Fibroblast of pulmonary artery (primary cell): ENCODE measurements at regions not wholly inside any gene's neighbourhood (a gene's known extent, or its start where the extent isn't known, plus 50 kb on each side); places are given as distances from the start of the nearest gene placed in this dataset.
"Not testable (repeated sequence)": the region's sequence is repeated elsewhere in the genome, so short reads cannot be mapped to it uniquely, and the experiment has no call there.

Source experiments
- DNase-seq: peaks from one replicate; pipeline ENCODE4 v3.0.0-alpha.2; 2010; ENCODE audit warnings: low read depth
- H3K4me3 ChIP-seq: replicated peaks from 2 replicates; pipeline ENCODE4 v1.5.1; 2011; ENCODE audit warnings: low read depth, mild to moderate bottlenecking, control low read depth, low read length, moderate library complexity
- TF ChIP-seq, protein P1 (sequence below): IDR thresholded peaks from 2 replicates; pipeline ENCODE4 v1.5.1; 2011; ENCODE audit warnings: mild to moderate bottlenecking, control low read depth, low read length, inconsistent platforms; ENCODE audit errors: missing control alignments

DNA sequence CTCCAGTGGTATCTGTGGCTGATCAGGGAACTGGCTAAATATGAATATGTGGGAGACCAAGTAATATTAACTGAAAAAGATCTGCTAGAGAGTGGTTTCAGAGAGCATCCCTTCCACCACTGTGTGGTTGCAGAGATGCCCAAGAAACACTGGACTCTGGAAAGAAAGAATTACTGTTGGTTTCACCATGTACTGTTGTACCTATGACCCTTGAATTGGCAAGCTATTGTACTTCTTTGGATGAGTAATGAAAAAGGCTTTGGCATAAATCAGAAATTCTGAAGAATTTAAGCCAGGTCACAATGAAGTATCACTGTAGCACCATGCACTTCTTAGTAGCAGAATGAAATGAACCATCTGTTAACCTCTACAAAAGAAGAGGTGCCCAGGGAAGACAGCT, 134.4 kb upstream of the INTU start:
- H3K4me3 ChIP-seq = no peak overlapping the region
- TF ChIP-seq, protein P1, sequence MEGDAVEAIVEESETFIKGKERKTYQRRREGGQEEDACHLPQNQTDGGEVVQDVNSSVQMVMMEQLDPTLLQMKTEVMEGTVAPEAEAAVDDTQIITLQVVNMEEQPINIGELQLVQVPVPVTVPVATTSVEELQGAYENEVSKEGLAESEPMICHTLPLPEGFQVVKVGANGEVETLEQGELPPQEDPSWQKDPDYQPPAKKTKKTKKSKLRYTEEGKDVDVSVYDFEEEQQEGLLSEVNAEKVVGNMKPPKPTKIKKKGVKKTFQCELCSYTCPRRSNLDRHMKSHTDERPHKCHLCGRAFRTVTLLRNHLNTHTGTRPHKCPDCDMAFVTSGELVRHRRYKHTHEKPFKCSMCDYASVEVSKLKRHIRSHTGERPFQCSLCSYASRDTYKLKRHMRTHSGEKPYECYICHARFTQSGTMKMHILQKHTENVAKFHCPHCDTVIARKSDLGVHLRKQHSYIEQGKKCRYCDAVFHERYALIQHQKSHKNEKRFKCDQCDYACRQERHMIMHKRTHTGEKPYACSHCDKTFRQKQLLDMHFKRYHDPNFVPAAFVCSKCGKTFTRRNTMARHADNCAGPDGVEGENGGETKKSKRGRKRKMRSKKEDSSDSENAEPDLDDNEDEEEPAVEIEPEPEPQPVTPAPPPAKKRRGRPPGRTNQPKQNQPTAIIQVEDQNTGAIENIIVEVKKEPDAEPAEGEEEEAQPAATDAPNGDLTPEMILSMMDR = no peak
- no peak for DNase-seq

DNA sequence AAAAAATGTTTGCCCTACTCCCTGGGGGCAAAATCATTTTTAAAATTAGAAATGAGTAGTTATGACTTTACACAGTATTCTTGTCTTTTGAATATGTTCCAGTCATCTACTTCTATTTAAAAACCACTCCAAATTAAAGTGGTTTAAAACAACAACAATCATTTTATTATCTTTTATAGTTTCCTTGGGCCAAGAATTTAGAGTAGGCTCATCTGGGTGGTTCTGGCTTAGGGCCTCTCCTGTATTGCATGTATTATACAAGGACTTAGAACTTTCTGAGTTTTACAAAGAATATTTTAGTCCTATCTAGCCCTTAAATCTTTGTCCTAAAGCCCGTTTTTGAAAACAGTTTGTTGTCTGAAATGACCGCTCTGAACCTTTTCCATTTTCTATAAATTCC, 132.5 kb upstream of the INTU start:
- no peak overlapping the region for H3K4me3 ChIP-seq
- no peak for DNase-seq
- TF ChIP-seq, protein P1 = no peak

DNA sequence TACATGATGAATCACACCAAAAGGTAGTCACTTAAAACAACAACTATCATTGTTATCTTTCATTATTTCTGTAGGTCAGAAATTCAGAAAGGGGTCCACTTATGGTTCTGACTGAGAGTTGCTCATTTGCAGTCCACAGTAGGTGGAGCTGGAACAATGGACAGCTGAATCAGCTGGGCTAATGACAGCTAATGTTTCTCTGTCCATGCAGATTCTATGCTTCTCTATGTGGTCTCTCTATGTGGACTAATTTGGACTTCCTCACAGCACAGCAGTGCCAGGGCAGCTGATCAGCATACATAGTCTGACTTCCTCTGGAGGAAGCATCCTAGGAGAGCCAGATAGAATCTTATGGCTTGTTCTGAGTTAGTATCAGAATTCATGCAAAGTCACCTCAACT, 131.7 kb upstream of the INTU start:
- no peak overlapping the region for H3K4me3 ChIP-seq
- TF ChIP-seq, protein P1 = no peak
- peak; percentile 13 for DNase-seq

DNA sequence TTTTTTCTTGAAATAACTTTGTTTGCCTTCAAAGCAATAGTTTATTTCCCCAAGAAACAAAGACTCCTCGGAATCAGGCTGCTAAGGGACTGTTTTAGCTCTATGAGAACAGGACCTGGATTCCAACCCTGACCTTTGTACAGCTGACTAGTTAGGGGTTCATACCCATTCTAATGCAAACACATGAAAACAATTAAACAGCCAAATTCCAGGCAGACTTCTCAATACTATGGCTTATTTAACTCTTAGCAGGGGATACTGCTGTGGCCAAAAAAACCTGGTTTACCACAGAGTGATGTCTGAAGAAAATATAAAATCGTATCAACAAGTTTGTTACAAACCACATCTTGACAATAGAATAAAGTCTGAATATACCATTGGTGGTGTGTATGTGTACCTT, 129.6 kb upstream of the INTU start:
- no peak for DNase-seq
- no peak overlapping the region for H3K4me3 ChIP-seq
- TF ChIP-seq, protein P1 = no peak

DNA sequence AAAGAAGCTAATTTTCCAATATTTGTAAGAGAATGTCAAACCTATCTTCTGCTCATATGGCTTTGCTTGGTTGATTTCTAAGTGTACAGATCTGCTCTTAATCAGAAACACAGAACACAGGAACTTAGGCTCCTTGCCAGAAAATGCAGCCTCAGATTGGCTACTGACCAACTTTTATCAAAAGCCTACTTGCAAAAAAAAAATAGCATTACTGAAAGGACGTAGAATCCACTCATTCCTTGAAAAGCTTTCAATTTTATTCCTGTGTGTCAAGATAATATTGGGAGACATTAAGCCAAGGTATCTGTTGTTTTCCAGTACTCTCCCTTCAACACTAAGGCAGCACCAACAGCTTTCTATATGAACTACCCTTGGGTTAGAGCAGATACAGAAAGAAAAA, 127.6 kb upstream of the INTU start:
- TF ChIP-seq, protein P1 = no peak
- no peak overlapping the region for H3K4me3 ChIP-seq
- DNase-seq = peak; percentile 84

DNA sequence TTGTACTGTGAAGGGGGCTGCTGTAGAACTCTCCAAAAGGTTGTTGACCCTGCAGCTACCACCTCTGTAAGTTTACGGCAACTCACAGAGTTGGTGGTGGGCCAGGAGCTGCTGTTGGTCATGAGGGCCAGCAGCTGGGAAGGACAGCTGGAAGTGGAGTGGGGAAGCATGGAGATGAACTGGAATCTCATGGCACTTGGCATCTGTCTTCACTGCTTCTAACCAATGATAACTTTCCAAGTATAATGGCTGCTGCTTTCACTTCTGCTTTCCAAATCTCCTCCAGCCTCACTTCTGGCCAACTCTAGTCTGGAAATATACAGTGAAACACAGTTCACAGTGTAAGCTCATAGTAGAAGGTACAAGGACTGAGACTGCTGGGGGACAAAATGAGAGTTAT, 126.5 kb upstream of the INTU start:
- no peak for DNase-seq
- TF ChIP-seq, protein P1 = no peak
- no peak overlapping the region for H3K4me3 ChIP-seq

DNA sequence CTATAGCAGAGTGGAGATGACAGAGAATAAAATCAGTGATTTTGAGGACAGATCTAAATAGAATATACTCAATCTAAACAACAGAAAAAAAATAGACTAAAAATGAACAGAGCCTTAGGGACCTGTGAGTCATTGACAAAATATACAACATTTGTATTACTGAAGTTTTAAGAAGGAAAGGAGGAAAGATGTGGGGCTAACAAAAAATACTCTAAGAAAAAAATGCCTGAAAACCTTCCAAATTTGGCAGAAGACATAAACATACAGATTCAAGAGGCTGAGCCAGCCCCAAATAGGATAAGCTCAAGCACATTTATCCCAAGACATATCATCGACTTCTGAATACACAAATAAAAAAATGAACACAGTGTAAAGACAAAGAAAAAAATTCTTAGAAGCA, 123.6 kb upstream of the INTU start:
- no peak overlapping the region for H3K4me3 ChIP-seq
- peak; percentile 8 for DNase-seq
- TF ChIP-seq, protein P1 = no peak

DNA sequence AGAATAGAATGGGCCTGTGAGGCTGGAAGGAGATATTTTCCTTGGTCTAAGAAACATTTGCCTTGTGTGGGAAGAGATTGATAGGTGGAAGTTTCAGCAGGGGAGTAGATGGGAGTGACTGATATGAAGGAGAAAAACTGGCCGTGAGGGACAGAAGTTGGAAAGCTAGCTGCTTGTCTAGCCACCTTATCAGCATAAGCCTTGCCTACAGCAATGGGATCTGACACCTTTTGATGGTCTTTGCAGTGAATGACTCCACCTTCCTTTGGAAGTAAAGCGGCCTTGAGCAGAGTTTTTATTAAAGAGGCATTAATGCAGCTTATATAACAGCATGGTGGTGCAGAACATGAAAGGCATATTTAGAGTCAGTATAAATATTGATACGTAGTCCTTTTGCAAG, 120.1 kb upstream of the INTU start:
- not testable (repeated sequence) for H3K4me3 ChIP-seq, DNase-seq

DNA sequence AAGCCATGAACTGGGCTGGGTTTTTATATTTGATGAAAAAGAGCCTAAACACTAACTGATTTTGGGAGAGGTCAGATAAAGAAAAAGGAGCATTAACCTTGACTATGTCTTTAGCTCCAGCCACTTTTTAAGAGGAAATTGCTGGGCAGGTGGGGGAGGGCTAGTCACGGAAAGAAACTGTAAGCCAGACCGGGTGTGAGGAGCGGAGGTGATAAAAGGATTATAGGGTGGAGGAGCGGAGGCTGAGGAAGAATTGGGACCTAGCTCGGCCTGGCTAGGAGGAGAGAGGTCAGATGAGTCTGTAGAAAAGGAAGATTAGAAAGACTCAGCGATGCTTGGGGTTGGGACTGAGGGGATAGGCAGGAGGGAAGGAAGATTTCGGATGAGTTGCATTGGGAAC, 117.5 kb upstream of the INTU start:
- DNase-seq, H3K4me3 ChIP-seq: not testable (repeated sequence)
